Adrenal gland (tissue), 9 donors: ENCODE measurements at regions not wholly inside any gene's neighbourhood (a gene's known extent, or its start where the extent isn't known, plus 50 kb on each side); places are given as distances from the start of the nearest gene placed in this dataset.

Experiments used
- DNase-seq, 7 donors: peaks; one replicate each; pipeline ENCODE4 v3.0.0-alpha.2; 2019 to 2020
- H3K27ac ChIP-seq, 5 donors: fragments of 200-600 bp; sonication (generic) in 4 of 5; 1 replicate in 3 of 5; 2 replicates in 2 of 5; pipeline versions ENCODE4 v1.5.1 to v1.8.0; 2016 to 2020; ENCODE audit warnings: mild to moderate bottlenecking in 1 of 5
- H3K27me3 ChIP-seq: fragments of 200-600 bp; 2 replicates; pipeline ENCODE4 v1.8.0; 2021
- H3K36me3 ChIP-seq, 2 donors: fragments of 200-600 bp; replicated peaks in 1 of 2; 1 replicate in 1 of 2; 2 replicates in 1 of 2; pipeline versions ENCODE4 v1.5.1 to v1.8.0; 2018 to 2022
- H3K4me1 ChIP-seq, 2 donors: fragments of 200-600 bp; replicated peaks in 1 of 2; 1 replicate in 1 of 2; 2 replicates in 1 of 2; pipeline versions ENCODE4 v1.5.1 to v1.8.0; 2018 to 2021
- H3K4me3 ChIP-seq, 4 donors: fragments of 200-600 bp; sonication (generic) in 3 of 4; one replicate each; pipeline ENCODE4 v1.5.1; 2016 to 2018
- H3K9me3 ChIP-seq, 3 donors: fragments of 200-600 bp; sonication (generic) in 1 of 3; replicated peaks in 1 of 3; 1 replicate in 2 of 3; 2 replicates in 1 of 3; pipeline versions ENCODE4 v1.5.1 to v1.8.0; 2016 to 2021
- CTCF ChIP-seq, 6 experiments: fragments of 450-650 bp in 4 of 6; fragments of 200-600 bp in 2 of 6; sonication (generic) in 1 of 6; IDR thresholded peaks; 1 replicate in 5 of 6; 2 replicates in 1 of 6; pipeline versions ENCODE4 v1.5.1 to v1.8.0; 2016 to 2021; ENCODE audit warnings: antibody characterized with exemption in 6 of 6, mild to moderate bottlenecking in 2 of 6, moderate library complexity in 1 of 6
- POLR2A ChIP-seq, 2 donors: fragments of 450-650 bp; IDR thresholded peaks; one replicate each; pipeline ENCODE4 v1.6.1; 2017; ENCODE audit warnings: antibody characterized with exemption in 2 of 2, mild to moderate bottlenecking in 2 of 2, moderate library complexity in 1 of 2
- WGBS, 4 donors: extraction: QIAGEN DNeasy Blood & Tissue Kit in 2 of 4; methylation state at CpG; one replicate each; pipeline versions ENCODE4 v1.1.5 to v1.1.7; 2013 to 2017; 5-methylcytosine and 5-hydroxymethylcytosine counted together
- intact Hi-C, 2 donors: fragments of 100-400 bp; cut with DNase I; formaldehyde crosslinking; loops; one replicate each; pipeline versions ENCODE4 v1.14.1 to v1.15.0; 2022 to 2023
- donor health status: healthy with polysubstance abuse.
- donor health status: Bipolar disorder and iron deficiency.
- donor health status: DM: yes; HTN: yes; CAD: no.
- donor health status: DM: no; HTN: no; CAD: no.
- donor health status: DM: no; HTN: no; CAD: no.

DNA sequence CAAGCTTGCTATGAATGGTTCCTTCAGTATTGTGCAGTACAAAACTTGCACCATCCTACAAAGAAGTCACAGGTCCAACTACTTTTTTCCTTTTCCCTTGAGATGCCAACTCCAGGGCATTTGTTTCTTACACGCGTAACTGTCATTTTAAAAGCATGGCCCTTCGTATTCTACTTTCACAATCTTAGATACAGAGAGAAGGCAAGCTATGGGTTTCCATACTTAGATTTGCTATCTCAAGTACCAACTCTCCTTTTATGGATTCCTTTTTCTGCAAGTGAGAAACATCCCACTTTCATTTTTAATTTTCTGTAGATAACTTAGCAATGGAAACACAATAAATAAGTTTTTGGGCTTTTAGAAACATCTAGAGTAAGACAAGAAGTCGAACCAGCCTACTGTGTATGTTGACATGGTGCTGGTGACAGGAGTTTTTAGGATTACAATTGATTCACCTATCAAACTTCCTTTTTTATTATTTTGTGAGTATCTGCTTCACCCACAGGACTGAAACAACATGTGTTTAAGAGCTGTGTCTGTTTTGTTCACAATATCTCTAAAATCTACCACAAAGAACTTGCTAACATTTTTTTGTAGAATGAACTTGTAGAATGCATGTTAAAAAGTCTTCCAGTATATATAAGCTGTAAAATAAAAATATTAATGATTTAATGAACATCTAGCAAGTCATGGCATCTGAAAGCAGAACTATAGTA lies 124.1 kb downstream of the FAM174A start:
- Histone ChIP-seq H3K27ac (no peak overlapping the region), H3K27me3 (no peaks in the 10 kb centered on the region), H3K9me3 (no peaks in the 10 kb centered on the region), H3K4me3 (no peak overlapping the region), H3K4me1 (no peaks in the 10 kb centered on the region), H3K36me3 (no peaks in the 10 kb centered on the region)
- intact Hi-C loops: no loop called here
- TF ChIP-seq CTCF (IDR thresholded peaks at IDR 0.05): no peak
- no peak for TF ChIP-seq POLR2A (IDR thresholded peaks at IDR 0.05)
- no peak for DNase-seq
- whole genome bisulfite sequencing, 4 donors: 87 to 92% (median 89%) methylated on average over 4 of the region's 4 CpGs

DNA sequence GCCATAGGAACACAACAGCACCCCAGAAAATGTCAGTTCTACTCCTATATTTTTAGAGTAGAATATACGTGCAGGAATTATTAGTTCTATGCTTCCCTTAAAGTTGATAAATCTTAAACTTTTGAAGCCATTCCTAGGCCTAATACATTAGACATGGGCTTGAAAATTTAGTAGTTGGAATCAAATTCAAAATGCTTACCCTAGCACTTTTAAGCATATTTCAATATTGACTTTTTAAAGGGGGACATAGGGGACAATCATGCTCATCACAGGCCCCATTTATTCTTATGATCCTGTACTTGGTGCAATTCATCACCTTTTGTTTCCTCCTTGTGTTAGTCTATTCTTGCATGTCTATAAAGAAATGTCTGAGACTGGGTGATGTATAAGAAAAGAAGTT lies 129.0 kb downstream of the FAM174A start:
- no peaks in the 10 kb centered on the region for H3K9me3 ChIP-seq
- H3K27ac ChIP-seq: no peak overlapping the region
- no peak overlapping the region for H3K4me3 ChIP-seq
- no peaks in the 10 kb centered on the region for H3K27me3 ChIP-seq
- no peak for DNase-seq
- H3K36me3 ChIP-seq: no peaks in the 10 kb centered on the region
- no peaks in the 10 kb centered on the region for H3K4me1 ChIP-seq
- WGBS, 4 donors: 55 to 90% (median 82%) methylated on average over 1 of the region's 1 CpG
- no peak for TF ChIP-seq POLR2A (IDR thresholded peaks at IDR 0.05)
- no peak for TF ChIP-seq CTCF (IDR thresholded peaks at IDR 0.05)
- intact Hi-C loops: no loop called here

DNA sequence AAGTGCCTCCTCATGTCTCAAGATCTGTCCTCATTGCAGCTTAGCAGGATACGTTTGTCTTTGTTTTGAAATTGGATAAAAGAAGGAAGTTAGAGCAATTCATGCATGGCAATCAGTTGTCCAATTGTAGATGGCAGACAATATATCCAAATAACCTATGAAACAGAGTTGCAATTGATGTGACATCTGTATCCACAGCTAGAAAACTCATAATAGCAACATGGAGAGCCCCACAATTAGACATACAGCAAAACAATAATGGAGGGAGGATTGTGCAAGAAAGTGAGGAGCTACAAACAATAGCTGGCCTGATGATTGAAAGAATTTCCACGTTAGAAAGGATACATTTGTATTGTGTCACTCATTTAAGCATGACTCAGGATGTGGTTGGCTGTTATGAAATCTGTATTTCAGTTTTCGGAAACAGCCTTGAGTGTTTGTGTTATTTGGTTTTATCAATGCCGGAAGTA lies 132.0 kb downstream of the FAM174A start:
- DNase-seq: no peak
- Histone ChIP-seq H3K27ac (no peak overlapping the region), H3K27me3 (no peaks in the 10 kb centered on the region), H3K4me3 (no peak overlapping the region), H3K4me1 (no peaks in the 10 kb centered on the region), H3K36me3 (no peaks in the 10 kb centered on the region), H3K9me3 (no peaks in the 10 kb centered on the region)
- TF ChIP-seq POLR2A (IDR thresholded peaks at IDR 0.05) (no peak), CTCF (IDR thresholded peaks at IDR 0.05) (no peak)
- intact Hi-C loops: no loop called here
- 36 to 54% (median 38%) methylated on average over 4 of the region's 4 CpGs for WGBS, 4 donors

- WGBS, 4 donors: 60 to 66% (median 65%) methylated on average over 3 of the region's 3 CpGs
- Histone ChIP-seq H3K27me3 (no peaks in the 10 kb centered on the region), H3K9me3 (no peaks in the 10 kb centered on the region), H3K27ac (no peak overlapping the region), H3K36me3 (no peaks in the 10 kb centered on the region), H3K4me1 (no peaks in the 10 kb centered on the region), H3K4me3 (no peak overlapping the region)
- DNase-seq: no peak
- TF ChIP-seq POLR2A (IDR thresholded peaks at IDR 0.05): no peak
- no peak for TF ChIP-seq CTCF (IDR thresholded peaks at IDR 0.05)
- intact Hi-C loops: no loop called here
Measured at GRCh38 chr5:100668511-100668910, 133.3 kb downstream of the FAM174A start.
